B cell (primary cell): ENCODE measurements at regions not wholly inside any gene's neighbourhood (a gene's known extent, or its start where the extent isn't known, plus 50 kb on each side); places are given as distances from the start of the nearest gene placed in this dataset.

Source experiments
- EZH2 ChIP-seq: IDR thresholded peaks from 2 replicates; pipeline ENCODE4 v1.6.1; 2012; ENCODE audit warnings: borderline replicate concordance, low read depth, mild to moderate bottlenecking, moderate library complexity, low read length; ENCODE audit not compliant: insufficient read depth, poor library complexity, severe bottlenecking
- TF ChIP-seq, protein P1 (sequence below): fragments of 200-600 bp; IDR thresholded peaks from one replicate; pipeline ENCODE4 v1.8.0; 2022; ENCODE audit warnings: antibody characterized with exemption, mild to moderate bottlenecking

DNA sequence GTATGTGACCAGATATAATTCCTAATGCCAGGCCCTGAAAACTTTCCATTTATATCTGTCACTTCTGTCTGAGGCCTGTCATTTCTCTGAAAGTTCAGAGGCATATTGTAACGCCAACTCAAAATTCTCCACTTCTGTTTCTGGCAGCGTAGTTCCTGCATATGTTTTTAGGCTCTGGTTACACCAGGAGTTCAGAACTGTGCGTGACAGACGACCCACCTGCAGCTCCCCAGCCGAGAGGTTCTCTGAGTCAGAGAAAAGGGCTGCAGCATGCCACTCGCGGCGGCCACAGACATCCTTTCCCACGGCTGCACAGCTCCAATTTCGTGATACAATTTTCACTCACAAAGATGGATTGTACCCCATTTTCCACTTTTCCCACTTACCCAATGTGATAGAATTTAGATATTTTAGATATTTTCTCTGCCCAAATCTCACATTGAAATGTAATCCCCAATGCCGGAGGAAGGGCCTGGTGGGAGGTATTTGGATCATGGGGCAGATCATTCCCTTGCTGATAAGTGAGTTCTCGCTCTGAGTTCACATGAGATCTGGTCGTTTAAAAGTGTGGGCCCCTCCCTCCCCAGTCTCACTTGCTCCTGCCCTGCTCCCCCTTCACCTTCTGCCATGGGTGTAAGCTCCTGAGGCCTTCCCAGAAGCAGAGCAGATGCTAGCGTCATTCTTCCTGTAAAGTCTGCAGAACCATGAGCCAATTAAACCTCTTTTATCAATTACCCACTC is 308.1 kb downstream of the LIG4 start:
- TF ChIP-seq, protein P1, sequence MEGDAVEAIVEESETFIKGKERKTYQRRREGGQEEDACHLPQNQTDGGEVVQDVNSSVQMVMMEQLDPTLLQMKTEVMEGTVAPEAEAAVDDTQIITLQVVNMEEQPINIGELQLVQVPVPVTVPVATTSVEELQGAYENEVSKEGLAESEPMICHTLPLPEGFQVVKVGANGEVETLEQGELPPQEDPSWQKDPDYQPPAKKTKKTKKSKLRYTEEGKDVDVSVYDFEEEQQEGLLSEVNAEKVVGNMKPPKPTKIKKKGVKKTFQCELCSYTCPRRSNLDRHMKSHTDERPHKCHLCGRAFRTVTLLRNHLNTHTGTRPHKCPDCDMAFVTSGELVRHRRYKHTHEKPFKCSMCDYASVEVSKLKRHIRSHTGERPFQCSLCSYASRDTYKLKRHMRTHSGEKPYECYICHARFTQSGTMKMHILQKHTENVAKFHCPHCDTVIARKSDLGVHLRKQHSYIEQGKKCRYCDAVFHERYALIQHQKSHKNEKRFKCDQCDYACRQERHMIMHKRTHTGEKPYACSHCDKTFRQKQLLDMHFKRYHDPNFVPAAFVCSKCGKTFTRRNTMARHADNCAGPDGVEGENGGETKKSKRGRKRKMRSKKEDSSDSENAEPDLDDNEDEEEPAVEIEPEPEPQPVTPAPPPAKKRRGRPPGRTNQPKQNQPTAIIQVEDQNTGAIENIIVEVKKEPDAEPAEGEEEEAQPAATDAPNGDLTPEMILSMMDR, result no peak
- TF ChIP-seq EZH2, result no peak
